Caki2 (cell line): ENCODE measurements at regions not wholly inside any gene's neighbourhood (a gene's known extent, or its start where the extent isn't known, plus 50 kb on each side); places are given as distances from the start of the nearest gene placed in this dataset.

Source experiments
- DNase-seq: peaks from one replicate; pipeline ENCODE4 v3.0.0-alpha.2; 2015; ENCODE audit warnings: low read depth
- in situ Hi-C: cut with HindIII; loops from 2 replicates; pipeline ENCODE4 v1.10.0; 2016; ENCODE audit warnings: low sequenced_read_pairs, low pct_unique_long_range_greater_than_20kb, mixed read lengths

GRCh38 chr17:63333869-63334268 is 112.2 kb downstream of the CYB561 start:
- in situ Hi-C loops, result no loop called here
- no peak for DNase-seq

GRCh38 chr17:63335831-63336230 is 110.3 kb downstream of the CYB561 start:
- in situ Hi-C loops, result no loop called here
- DNase-seq, result no peak

GRCh38 chr17:63337579-63337978 is 108.5 kb downstream of the CYB561 start:
- DNase-seq, result no peak
- in situ Hi-C loops, result no loop called here

GRCh38 chr17:63338272-63338671 is 107.8 kb downstream of the CYB561 start:
- no peak for DNase-seq
- in situ Hi-C loops, result no loop called here

GRCh38 chr17:63341276-63341675 is 104.8 kb downstream of the CYB561 start:
- in situ Hi-C loops, result no loop called here
- DNase-seq, result no peak

GRCh38 chr17:63344383-63344782 is 101.7 kb downstream of the CYB561 start:
- in situ Hi-C loops, result no loop called here
- DNase-seq, result no peak

GRCh38 chr17:63345611-63346010 is 100.5 kb downstream of the CYB561 start:
- in situ Hi-C loops, result no loop called here
- DNase-seq, result no peak

GRCh38 chr17:63347475-63347874 is 98.6 kb downstream of the CYB561 start:
- in situ Hi-C loops, result no loop called here
- no peak for DNase-seq

- DNase-seq, result no peak
- in situ Hi-C loops, result no loop called here
These were observed 96.6 kb downstream of the CYB561 start for GRCh38 chr17:63349478-63350000.

GRCh38 chr17:63350364-63350763 is 95.7 kb downstream of the CYB561 start:
- DNase-seq, result no peak
- in situ Hi-C loops, result no loop called here

- in situ Hi-C loops, result no loop called here
- DNase-seq, result no peak
These were observed 91.8 kb downstream of the CYB561 start for GRCh38 chr17:63354256-63354655.

GRCh38 chr17:63356337-63356757 is 89.8 kb downstream of the CYB561 start:
- in situ Hi-C loops, result no loop called here
- DNase-seq, result peak; percentile 8

- peak; percentile 86 for DNase-seq
- in situ Hi-C loops, result no loop called here
These were observed 87.8 kb downstream of the CYB561 start for GRCh38 chr17:63358111-63358839.

- DNase-seq, result peak; percentile 19
These were observed 87.2 kb downstream of the CYB561 start for GRCh38 chr17:63358956-63359355.

GRCh38 chr17:63361182-63361581 is 84.9 kb downstream of the CYB561 start:
- in situ Hi-C loops, result no loop called here
- no peak for DNase-seq

More at GRCh38 chr17:63358956-63359355, 87.2 kb downstream of the CYB561 start:
- in situ Hi-C loops, result no loop called here

- DNase-seq, result peak; percentile 1
- in situ Hi-C loops, result no loop called here
These were observed 84.0 kb downstream of the CYB561 start for GRCh38 chr17:63362115-63362514.

- no peak for DNase-seq
- in situ Hi-C loops, result no loop called here
These were observed 81.7 kb downstream of the CYB561 start for GRCh38 chr17:63364387-63364786.

GRCh38 chr17:63364944-63365343 is 81.2 kb downstream of the CYB561 start:
- DNase-seq, result no peak
- in situ Hi-C loops, result no loop called here

GRCh38 chr17:63365366-63366240 is 80.5 kb downstream of the CYB561 start:
- in situ Hi-C loops, result no loop called here
- DNase-seq, result no peak
